NB4 (cell line): ENCODE measurements at regions not wholly inside any gene's neighbourhood (a gene's known extent, or its start where the extent isn't known, plus 50 kb on each side); places are given as distances from the start of the nearest gene placed in this dataset.

Experiments
- POLR2A ChIP-seq: IDR thresholded peaks from 2 replicates; pipeline ENCODE4 v1.6.1; 2011; ENCODE audit warnings: mild to moderate bottlenecking; ENCODE audit not compliant: insufficient read length; ENCODE audit errors: extremely low read depth
- TF ChIP-seq, protein P1 (sequence below): IDR thresholded peaks from one replicate; pipeline ENCODE4 v1.5.1; 2012; ENCODE audit warnings: low read depth, low read length

DNA sequence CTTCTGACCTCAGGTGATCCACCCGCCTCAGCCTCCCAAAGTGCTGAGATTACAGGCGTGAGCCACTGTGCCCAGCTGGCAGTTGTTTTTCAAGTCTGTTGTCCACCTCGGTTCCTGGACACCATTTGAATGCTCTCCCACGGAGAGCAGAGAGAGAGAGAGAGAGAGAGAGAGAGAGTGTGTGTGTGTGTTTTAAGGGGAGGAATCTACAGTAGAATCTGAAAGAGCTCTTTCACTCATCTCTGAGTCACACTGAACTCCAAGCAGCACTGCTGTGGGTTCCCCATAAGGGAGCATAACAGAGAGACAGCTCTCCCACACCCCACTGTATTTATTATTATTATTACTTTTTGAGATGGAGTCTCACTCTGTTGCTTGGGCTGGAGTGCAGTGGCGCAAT, 156.6 kb downstream of the RPLP1 start:
- TF ChIP-seq POLR2A: no peak
- TF ChIP-seq, protein P1, sequence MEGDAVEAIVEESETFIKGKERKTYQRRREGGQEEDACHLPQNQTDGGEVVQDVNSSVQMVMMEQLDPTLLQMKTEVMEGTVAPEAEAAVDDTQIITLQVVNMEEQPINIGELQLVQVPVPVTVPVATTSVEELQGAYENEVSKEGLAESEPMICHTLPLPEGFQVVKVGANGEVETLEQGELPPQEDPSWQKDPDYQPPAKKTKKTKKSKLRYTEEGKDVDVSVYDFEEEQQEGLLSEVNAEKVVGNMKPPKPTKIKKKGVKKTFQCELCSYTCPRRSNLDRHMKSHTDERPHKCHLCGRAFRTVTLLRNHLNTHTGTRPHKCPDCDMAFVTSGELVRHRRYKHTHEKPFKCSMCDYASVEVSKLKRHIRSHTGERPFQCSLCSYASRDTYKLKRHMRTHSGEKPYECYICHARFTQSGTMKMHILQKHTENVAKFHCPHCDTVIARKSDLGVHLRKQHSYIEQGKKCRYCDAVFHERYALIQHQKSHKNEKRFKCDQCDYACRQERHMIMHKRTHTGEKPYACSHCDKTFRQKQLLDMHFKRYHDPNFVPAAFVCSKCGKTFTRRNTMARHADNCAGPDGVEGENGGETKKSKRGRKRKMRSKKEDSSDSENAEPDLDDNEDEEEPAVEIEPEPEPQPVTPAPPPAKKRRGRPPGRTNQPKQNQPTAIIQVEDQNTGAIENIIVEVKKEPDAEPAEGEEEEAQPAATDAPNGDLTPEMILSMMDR: no peak
